Osteoblast (primary cell): ENCODE measurements at regions not wholly inside any gene's neighbourhood (a gene's known extent, or its start where the extent isn't known, plus 50 kb on each side); places are given as distances from the start of the nearest gene placed in this dataset.

ENCODE experiments used
- DNase-seq: peaks from one replicate; pipeline ENCODE4 v3.0.0; 2011; ENCODE audit warnings: low spot score, mixed read lengths; ENCODE audit not compliant: insufficient read length; ENCODE audit errors: missing footprints
- H2AFZ ChIP-seq: 2 replicates; pipeline ENCODE4 v1.6.0; 2011; ENCODE audit warnings: mild to moderate bottlenecking, low read length
- H3K27ac ChIP-seq: 2 replicates; pipeline ENCODE4 v1.5.1; 2011; ENCODE audit warnings: mild to moderate bottlenecking, low read depth, low read length, moderate library complexity
- H3K27me3 ChIP-seq: 2 replicates; pipeline ENCODE4 v1.6.0; 2012; ENCODE audit warnings: mild to moderate bottlenecking, control low read depth, inconsistent platforms, low read length, moderate library complexity; ENCODE audit not compliant: insufficient read depth
- H3K36me3 ChIP-seq: 2 replicates; pipeline ENCODE4 v1.5.1; 2011; ENCODE audit warnings: mild to moderate bottlenecking, low read length, control low read depth, moderate library complexity; ENCODE audit not compliant: insufficient read depth
- H3K4me1 ChIP-seq: 2 replicates; pipeline ENCODE4 v1.5.1; 2011; ENCODE audit warnings: mild to moderate bottlenecking, low read length, control low read depth, moderate library complexity; ENCODE audit not compliant: insufficient read depth
- H3K4me2 ChIP-seq: 2 replicates; pipeline ENCODE4 v1.6.0; 2011; ENCODE audit warnings: mild to moderate bottlenecking, low read length; ENCODE audit not compliant: insufficient read depth
- H3K4me3 ChIP-seq: fragments of 200-600 bp; sonication (generic); 3 replicates; pipeline ENCODE4 v1.5.1; 2012; ENCODE audit warnings: mild to moderate bottlenecking, low read length, inconsistent platforms; ENCODE audit not compliant: insufficient read depth
- H3K79me2 ChIP-seq: 2 replicates; pipeline ENCODE4 v1.6.0; 2012; ENCODE audit warnings: mild to moderate bottlenecking, low read length, control low read depth, inconsistent platforms; ENCODE audit not compliant: insufficient read depth
- H3K9me3 ChIP-seq: 2 replicates; pipeline ENCODE4 v1.5.1; 2011; ENCODE audit warnings: low read depth, low read length, control low read depth
- H4K20me1 ChIP-seq: 2 replicates; pipeline ENCODE4 v1.6.0; 2012; ENCODE audit warnings: mild to moderate bottlenecking, low read length, control low read depth; ENCODE audit not compliant: insufficient read depth
- CTCF ChIP-seq: IDR thresholded peaks from 2 replicates; pipeline ENCODE4 v1.5.1; 2011; ENCODE audit warnings: mild to moderate bottlenecking, low read depth, low read length, moderate library complexity; ENCODE audit errors: extremely low read depth

GRCh38 chr4:163680386-163681098 is 186.1 kb downstream of the TMA16 start:
- Histone ChIP-seq H3K4me1 (no peaks in the 10 kb centered on the region), H3K27ac (no peak overlapping the region), H3K4me3 (no peak overlapping the region), H3K79me2 (no peaks in the 10 kb centered on the region), H4K20me1 (no peaks in the 10 kb centered on the region), H3K9me3 (no peaks in the 10 kb centered on the region), H2AFZ (no peak overlapping the region), H3K27me3 (no peaks in the 10 kb centered on the region), H3K4me2 (no peak overlapping the region), H3K36me3 (no peaks in the 10 kb centered on the region)
- DNase-seq: peak; percentile 22
- no peak for TF ChIP-seq CTCF

DNA sequence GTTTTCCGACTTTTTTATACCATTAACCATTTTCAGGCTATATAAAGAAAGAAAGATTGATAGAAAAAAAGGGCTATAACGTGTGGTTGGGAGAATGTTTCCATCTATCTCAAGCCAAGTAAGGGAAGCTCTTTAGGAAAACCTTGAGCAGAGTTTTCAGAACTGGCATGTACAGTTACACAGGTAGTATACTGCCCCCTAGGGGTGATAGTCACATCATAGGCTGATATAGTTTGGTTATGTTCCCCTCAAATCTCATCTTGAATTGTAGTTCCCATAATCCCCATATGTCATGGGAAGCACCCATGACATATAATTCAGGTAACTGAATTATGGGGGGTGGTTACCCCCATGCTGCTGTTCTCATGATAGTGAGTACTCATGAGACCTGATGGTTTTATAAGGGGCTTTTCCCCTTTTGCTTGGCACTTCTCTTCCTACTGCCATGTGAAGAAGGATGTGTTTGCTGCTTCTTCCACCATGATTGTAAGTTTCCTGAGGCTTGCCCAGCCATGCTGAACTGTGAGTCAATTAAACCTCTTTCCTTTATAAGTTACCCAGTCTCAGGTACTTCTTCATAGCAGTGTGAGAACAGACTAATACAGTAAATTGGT is 186.8 kb downstream of the TMA16 start:
- Histone ChIP-seq H3K27me3 (no peaks in the 10 kb centered on the region), H3K36me3 (no peaks in the 10 kb centered on the region), H3K4me3 (no peak overlapping the region), H3K79me2 (no peaks in the 10 kb centered on the region), H2AFZ (no peak overlapping the region), H4K20me1 (no peaks in the 10 kb centered on the region), H3K4me2 (no peak overlapping the region), H3K9me3 (no peaks in the 10 kb centered on the region), H3K4me1 (no peaks in the 10 kb centered on the region), H3K27ac (no peak overlapping the region)
- peak; percentile 48 for TF ChIP-seq CTCF
- DNase-seq: peak; percentile 22

- no peak overlapping the region for H3K27ac ChIP-seq
- no peaks in the 10 kb centered on the region for H3K27me3 ChIP-seq
- H3K9me3 ChIP-seq: no peaks in the 10 kb centered on the region
- H3K36me3 ChIP-seq: no peaks in the 10 kb centered on the region
- no peak for TF ChIP-seq CTCF
- H2AFZ ChIP-seq: no peak overlapping the region
- H3K4me1 ChIP-seq: peaks cover 8% of the 10 kb centered on the region
- no peaks in the 10 kb centered on the region for H4K20me1 ChIP-seq
- H3K4me2 ChIP-seq: no peak overlapping the region
- no peak overlapping the region for H3K4me3 ChIP-seq
- DNase-seq: no peak
- H3K79me2 ChIP-seq: no peaks in the 10 kb centered on the region
These were observed 194.4 kb downstream of the TMA16 start for GRCh38 chr4:163688856-163689255.

- no peaks in the 10 kb centered on the region for H3K36me3 ChIP-seq
- no peak overlapping the region for H3K27ac ChIP-seq
- no peak for TF ChIP-seq CTCF
- no peaks in the 10 kb centered on the region for H3K79me2 ChIP-seq
- no peak overlapping the region for H2AFZ ChIP-seq
- H3K9me3 ChIP-seq: no peaks in the 10 kb centered on the region
- H3K4me1 ChIP-seq: peaks cover 16% of the 10 kb centered on the region
- H3K4me3 ChIP-seq: no peak overlapping the region
- peak overlapping the region; percentile 69 for H3K4me2 ChIP-seq
- H3K27me3 ChIP-seq: no peaks in the 10 kb centered on the region
- no peaks in the 10 kb centered on the region for H4K20me1 ChIP-seq
- no peak for DNase-seq
These were observed 198.7 kb downstream of the TMA16 start for GRCh38 chr4:163693211-163693610.
